ENCODE measurements at regions not wholly inside any gene's neighbourhood (a gene's known extent, or its start where the extent isn't known, plus 50 kb on each side); places are given as distances from the start of the nearest gene placed in this dataset.

DNA sequence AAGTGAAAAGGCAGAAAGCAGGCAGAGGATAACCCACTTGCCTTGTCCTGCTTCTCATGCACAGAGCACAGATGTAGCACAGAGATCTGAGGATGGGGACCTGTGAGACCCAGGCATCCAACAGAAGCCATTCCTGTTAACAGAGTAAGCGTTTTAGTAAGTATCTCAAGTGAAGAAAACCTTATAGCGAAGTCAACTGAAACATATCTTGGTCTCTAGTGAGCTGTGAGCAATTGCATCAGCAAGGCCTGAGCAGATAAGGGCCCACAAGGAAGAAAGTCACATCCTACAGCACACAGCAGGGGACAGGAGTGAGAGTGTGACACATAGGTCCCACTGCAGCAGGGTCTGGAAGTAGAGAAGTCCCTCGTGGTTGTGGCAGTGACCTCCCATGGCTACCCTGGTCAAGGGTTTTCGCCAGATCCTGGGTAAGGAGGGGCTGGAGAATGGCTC lies 248.7 kb upstream of the TNP1 start:
- Mint-ChIP-seq H3K27ac (no peak overlapping the region), H3K36me3 (no peaks in the 10 kb centered on the region), H3K9me3 (no peaks in the 10 kb centered on the region), H3K4me3 (no peak overlapping the region), H3K4me1 (no peaks in the 10 kb centered on the region), H3K27me3 (peaks cover 6% of the 10 kb centered on the region)

DNA sequence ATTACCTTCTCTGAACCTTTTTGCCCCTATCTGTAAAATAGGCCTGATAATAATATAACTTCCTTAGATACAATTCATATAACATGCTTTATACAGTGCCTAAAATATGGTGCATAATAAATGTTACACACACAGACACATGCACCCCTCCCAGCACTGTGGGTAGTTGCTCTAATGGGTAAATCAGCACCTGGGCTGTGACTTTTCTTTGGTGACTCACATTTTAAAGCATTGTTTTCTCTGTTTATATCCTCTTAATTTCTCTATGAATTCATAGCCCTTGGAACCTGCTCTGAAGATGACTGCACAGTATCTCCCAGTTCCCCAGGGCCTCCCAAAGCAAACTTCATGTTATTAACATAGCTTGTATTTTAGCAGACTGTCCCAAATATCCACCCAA lies 248.2 kb upstream of the TNP1 start:
- Mint-ChIP-seq H3K9me3 (no peaks in the 10 kb centered on the region), H3K36me3 (no peaks in the 10 kb centered on the region), H3K27ac (no peak overlapping the region), H3K4me3 (no peak overlapping the region), H3K27me3 (peaks cover 6% of the 10 kb centered on the region), H3K4me1 (no peaks in the 10 kb centered on the region)

DNA sequence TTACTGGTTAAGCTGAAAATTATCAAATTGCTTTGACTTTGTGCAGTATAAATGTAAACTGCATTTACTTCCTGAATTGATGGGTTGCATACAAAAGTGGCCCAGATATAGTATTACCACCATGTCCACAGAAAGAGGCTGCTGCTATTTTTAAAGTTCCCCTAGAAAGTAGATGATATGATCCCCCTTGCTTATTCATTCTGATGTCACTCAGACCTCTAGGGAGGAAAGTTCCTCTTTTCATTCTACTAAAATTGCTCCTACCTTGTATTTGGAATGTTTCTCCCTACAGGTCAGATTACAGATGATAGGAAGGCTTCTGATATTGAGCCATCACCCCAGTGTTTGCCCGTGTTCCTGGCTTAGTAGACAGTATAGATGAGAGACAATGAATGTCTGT lies 247.6 kb upstream of the TNP1 start:
- Mint-ChIP-seq H3K9me3 (no peaks in the 10 kb centered on the region), H3K27ac (no peak overlapping the region), H3K4me3 (no peak overlapping the region), H3K4me1 (no peaks in the 10 kb centered on the region), H3K27me3 (peaks cover 6% of the 10 kb centered on the region), H3K36me3 (no peaks in the 10 kb centered on the region)

DNA sequence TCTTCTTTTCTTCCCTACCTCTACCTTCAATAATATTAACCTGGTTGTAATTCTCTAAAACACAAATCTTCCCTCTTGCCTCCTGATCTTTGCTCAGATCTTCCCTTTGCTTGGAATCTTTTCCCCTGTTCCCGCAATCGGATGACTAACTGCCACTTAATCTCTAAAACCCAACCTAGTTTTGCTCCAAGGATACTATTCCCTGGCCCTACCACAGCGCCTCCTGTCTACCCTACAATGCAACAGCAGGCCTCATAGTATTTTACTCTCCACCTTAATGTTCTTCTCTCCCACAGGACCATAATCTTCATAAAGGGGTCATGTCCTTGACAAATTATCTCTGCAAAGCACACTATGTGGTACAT lies 246.8 kb upstream of the TNP1 start:
- H3K27ac Mint-ChIP-seq, result no peak overlapping the region
- peaks cover 6% of the 10 kb centered on the region for H3K27me3 Mint-ChIP-seq
- no peaks in the 10 kb centered on the region for H3K4me1 Mint-ChIP-seq
- no peak overlapping the region for H3K4me3 Mint-ChIP-seq
- no peaks in the 10 kb centered on the region for H3K9me3 Mint-ChIP-seq
- H3K36me3 Mint-ChIP-seq, result no peaks in the 10 kb centered on the region

DNA sequence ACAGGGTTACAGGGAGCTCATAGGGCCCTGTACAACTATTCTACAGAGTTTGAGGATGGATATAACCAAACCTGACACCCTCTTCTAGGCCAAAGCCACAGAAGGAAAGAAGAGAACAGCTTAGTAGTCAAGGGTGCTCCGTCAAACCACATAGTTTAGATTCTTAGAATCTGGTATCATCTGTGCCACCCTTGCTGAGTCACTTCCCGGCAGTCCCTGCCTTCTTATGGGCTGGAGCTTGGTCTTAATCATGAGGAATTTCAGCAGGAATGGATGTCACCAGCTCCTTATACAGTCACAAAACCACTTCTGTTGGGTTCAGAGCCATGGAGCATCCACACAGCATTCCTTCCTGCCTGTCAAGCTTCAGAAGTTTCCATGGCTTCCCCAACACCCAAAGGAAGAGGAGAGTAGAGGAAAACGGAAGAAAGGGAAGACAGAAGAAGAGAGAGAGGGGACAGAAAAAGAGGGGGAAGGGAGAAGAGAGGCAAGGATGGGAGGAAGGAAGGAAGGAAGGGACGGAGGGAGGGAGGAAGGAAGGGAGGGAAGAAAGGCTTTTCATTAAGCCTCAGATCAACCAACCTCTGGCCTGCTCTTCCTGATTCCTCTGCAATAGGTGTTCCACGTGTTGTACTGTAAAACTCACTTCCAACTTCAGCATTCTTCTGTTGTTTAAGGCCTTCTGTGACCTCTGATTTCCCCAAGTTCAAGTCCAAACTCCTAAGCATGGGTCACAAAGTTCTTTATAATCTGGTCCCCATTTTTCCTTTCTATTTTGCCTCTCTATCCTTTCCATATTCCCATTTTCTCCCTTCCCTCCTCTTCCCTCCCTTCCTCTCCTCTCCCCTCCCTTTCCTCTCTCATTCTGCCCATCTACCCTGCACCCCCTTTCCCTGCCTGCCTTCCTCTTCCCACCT lies 246.1 kb upstream of the TNP1 start:
- Mint-ChIP-seq H3K9me3 (no peaks in the 10 kb centered on the region), H3K36me3 (no peaks in the 10 kb centered on the region), H3K27ac (no peak overlapping the region), H3K4me3 (no peak overlapping the region), H3K27me3 (peaks cover 6% of the 10 kb centered on the region), H3K4me1 (no peaks in the 10 kb centered on the region)

DNA sequence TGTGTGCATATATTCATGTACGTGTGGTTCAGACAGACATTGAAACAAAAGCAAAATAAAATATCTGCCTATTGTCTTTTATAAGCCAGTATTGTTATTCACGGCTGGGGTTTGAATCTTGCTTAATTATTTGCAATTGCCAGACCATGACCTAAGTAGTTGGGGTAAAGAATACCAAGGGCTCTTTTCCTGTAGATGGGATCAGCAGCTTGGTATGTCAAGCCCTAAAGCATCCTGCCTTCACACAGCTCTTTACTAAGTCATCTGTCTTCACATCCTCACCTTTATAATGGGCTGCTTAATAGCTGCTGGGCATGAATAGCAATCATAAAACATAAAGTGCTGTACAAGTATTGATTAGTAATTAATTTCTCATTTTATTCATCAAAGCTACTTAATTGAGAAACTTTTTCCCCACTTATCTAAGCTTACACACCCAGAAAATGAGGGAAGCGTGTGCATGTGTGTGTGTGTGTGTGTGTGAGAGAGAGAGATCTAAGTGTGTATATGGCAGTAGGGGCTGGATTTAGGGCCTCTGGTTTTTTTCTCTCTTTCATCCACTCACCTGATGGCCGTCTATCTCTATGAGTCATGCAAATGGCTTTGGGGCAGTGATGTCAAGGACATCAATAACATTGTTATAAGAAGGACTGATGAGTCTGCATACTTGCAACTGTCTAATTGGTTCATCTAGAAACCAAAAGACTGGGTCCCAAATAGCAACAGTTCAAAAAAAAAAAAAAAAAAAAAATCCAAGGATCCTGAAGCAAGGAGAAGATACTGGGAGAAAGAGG lies 244.1 kb upstream of the TNP1 start:
- H3K36me3 Mint-ChIP-seq, result no peaks in the 10 kb centered on the region

DNA sequence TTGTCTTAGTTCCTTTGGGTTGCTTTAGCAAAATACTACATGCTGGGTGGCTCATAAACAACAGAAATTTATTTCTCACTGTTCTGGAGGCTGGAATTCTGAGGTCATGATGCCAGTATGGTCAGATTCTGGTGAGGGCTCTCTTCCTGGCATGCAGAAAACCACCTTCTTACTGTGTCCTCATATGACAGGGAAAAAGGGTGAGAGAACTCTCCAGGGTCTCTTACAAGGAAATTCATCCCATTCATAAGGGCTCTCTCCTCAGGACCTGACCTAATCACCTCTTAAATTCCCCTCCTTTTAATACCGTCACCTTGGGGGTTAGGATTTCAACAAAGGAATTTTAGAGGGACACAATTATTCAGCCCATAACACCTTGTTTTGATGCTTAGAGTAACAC lies 243.1 kb upstream of the TNP1 start:
- Mint-ChIP-seq H3K9me3 (no peaks in the 10 kb centered on the region), H3K27ac (no peak overlapping the region), H3K36me3 (no peaks in the 10 kb centered on the region), H3K27me3 (peaks cover 4% of the 10 kb centered on the region), H3K4me1 (no peaks in the 10 kb centered on the region), H3K4me3 (no peak overlapping the region)

More for the DNA sequence above, 244.1 kb upstream of the TNP1 start:
- Mint-ChIP-seq H3K27ac (no peak overlapping the region), H3K4me1 (no peaks in the 10 kb centered on the region), H3K4me3 (no peak overlapping the region), H3K27me3 (peaks cover 4% of the 10 kb centered on the region), H3K9me3 (no peaks in the 10 kb centered on the region)

DNA sequence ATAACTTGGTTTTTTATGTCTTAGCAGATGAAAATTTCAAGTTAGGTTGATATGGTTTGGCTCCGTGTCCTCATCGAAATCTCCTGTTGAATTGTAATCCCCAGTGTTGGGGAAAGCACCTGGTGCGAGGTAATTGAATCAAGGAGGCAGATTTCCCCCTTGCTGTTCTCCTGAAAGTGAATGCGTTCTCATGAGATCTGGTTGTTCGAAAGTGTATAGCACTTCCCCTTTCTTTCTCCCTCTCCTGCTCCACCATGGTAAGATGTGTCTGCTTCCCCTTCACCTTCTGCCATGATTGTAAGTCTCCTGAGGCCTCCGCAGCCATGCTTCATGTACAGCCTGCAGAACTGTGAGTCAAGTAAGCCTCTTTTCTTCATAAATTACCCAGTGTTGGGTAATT lies 242.1 kb upstream of the TNP1 start:
- no peaks in the 10 kb centered on the region for H3K9me3 Mint-ChIP-seq
- H3K4me1 Mint-ChIP-seq, result no peaks in the 10 kb centered on the region
- H3K36me3 Mint-ChIP-seq, result no peaks in the 10 kb centered on the region
- no peak overlapping the region for H3K4me3 Mint-ChIP-seq
- H3K27me3 Mint-ChIP-seq, result peaks cover 1% of the 10 kb centered on the region
- H3K27ac Mint-ChIP-seq, result no peak overlapping the region

DNA sequence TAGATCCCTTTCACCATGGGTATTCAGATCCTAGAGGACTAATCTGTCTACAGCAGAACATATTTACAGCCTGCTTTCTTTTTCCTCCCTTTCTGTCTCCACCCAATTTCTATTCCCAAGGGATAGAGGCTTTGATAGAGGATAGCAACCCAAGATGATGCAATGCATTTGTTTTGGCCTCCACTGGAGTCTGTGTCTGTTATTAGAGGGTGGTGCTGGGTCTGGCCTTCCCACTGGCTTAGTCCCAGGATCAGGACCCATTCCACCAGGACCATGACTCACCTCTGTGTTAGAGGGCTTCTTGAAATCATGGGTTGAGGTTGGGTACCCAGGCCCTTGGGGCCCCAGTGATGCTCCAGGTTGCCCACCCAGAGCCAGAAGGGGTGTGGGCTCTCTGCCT lies 239.7 kb upstream of the TNP1 start:
- no peaks in the 10 kb centered on the region for H3K9me3 Mint-ChIP-seq
- H3K36me3 Mint-ChIP-seq, result no peaks in the 10 kb centered on the region
- H3K4me3 Mint-ChIP-seq, result no peak overlapping the region
- H3K27ac Mint-ChIP-seq, result no peak overlapping the region
- peaks cover 3% of the 10 kb centered on the region for H3K27me3 Mint-ChIP-seq
- H3K4me1 Mint-ChIP-seq, result no peaks in the 10 kb centered on the region

DNA sequence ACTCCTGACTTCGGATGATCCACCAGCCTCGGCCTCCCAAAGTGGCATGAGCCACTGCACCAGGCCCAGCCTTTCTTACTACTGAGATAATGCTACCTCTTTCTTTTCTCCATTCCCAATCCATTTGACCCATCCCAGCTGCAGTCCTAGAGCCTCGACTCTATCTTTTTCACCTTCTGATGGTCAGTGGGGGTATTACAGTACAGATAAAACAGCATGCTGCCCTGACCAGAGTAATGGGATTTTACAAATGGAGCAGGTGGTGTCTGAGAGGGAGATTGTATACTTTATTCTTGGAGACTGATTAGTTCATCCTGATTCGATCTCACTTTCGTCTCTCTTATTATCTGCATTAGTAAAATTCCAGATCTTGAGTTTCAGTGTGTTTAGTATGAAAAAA lies 238.6 kb upstream of the TNP1 start:
- Mint-ChIP-seq H3K4me3 (no peak overlapping the region), H3K4me1 (no peaks in the 10 kb centered on the region), H3K36me3 (no peaks in the 10 kb centered on the region), H3K27ac (no peak overlapping the region), H3K9me3 (no peaks in the 10 kb centered on the region), H3K27me3 (peaks cover 1% of the 10 kb centered on the region)

DNA sequence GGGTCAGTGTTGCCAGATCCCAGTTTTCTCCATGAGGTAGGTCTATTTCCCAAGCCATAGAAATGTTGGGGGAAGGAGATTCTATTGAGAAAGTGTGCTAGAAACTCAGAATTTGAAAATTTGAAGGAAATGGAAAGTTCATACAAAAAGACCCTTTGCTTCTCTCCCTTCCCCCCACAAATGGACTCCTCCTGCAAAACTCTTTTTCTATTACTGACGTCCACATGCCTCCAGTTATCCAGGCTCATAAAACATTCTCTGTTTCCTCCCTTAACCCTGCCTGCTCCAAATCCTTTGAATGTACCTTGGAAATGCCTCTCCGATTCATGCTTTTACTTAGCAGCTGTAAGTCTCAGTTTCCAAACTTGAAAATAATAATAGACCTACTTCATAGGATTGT lies 237.5 kb upstream of the TNP1 start:
- Mint-ChIP-seq H3K4me3 (no peak overlapping the region), H3K4me1 (no peaks in the 10 kb centered on the region), H3K27ac (no peak overlapping the region), H3K36me3 (no peaks in the 10 kb centered on the region), H3K9me3 (no peaks in the 10 kb centered on the region), H3K27me3 (peaks cover 1% of the 10 kb centered on the region)

DNA sequence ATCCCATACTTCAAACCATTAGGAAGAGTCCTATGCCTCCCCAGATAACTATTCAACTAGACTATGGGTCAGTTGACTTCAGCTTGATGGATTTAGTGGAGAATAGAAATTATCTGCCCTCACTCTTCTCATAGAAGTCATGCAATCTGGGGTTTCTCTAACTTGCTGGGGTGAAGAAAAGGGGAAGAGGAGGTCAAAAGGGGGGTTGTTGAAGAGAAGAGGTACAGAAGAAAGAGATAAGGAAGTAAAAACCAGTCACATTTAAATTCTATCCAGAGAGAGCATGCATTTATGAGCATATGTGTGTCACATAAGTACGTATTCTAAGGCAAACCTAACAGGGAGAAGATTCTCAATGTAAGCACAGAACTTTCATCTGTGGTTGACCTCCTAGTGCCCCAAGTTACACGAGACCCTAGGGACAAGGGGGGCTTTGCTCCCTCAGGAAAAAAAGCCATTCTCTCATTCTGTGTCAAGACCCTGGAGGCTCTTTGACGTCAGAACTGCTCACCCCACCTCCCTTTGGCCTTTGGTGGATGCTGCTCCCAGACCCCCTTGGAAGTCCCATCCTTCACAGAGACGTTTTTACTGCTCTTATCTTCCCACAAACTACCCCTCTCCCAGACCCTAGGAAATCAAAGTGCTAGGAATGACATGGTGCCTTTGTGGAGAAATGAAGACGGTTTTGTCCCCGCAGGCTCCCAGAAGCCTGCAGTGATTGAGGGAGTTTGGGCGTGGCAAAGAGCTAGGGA lies 236.8 kb upstream of the TNP1 start:
- H3K27me3 Mint-ChIP-seq, result peaks cover 1% of the 10 kb centered on the region
- no peak overlapping the region for H3K4me3 Mint-ChIP-seq
- no peak overlapping the region for H3K27ac Mint-ChIP-seq
- no peaks in the 10 kb centered on the region for H3K4me1 Mint-ChIP-seq
- H3K36me3 Mint-ChIP-seq, result no peaks in the 10 kb centered on the region
- no peaks in the 10 kb centered on the region for H3K9me3 Mint-ChIP-seq

DNA sequence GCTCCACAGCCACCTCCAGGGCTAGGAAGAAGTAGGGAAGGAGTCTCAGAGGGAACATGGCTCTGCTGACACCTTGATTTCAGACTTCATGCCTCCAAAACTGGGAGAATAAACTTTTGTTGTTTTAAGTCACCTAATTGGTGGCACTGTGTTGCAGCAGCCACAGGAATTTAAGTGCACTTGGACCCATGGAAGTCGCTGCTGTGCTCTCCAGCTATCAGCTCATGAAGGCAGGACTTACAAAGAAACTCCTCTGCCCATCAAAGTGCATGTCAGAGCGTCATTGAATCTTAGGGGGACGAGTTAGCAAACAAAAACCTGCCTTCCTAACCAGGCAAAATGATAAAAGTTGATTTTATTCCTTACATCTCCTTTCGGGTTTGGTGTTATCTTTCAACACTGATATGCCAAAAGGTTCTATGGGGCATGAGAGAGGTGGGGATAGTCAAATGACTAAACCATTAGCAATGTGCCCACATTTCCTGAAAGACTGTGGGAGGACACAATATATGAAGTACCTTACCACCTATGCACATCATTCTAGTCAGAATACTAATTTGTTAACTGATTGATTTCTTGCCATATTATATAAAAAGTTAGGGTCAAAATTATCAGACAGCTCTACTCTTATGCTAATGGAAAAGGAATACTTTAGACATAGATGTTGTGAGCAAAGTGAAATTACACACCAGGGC lies 235.8 kb upstream of the TNP1 start:
- H3K4me3 Mint-ChIP-seq, result no peak overlapping the region
- H3K9me3 Mint-ChIP-seq, result no peaks in the 10 kb centered on the region
- peaks cover 1% of the 10 kb centered on the region for H3K27me3 Mint-ChIP-seq
- no peaks in the 10 kb centered on the region for H3K36me3 Mint-ChIP-seq
- no peaks in the 10 kb centered on the region for H3K4me1 Mint-ChIP-seq
- no peak overlapping the region for H3K27ac Mint-ChIP-seq

DNA sequence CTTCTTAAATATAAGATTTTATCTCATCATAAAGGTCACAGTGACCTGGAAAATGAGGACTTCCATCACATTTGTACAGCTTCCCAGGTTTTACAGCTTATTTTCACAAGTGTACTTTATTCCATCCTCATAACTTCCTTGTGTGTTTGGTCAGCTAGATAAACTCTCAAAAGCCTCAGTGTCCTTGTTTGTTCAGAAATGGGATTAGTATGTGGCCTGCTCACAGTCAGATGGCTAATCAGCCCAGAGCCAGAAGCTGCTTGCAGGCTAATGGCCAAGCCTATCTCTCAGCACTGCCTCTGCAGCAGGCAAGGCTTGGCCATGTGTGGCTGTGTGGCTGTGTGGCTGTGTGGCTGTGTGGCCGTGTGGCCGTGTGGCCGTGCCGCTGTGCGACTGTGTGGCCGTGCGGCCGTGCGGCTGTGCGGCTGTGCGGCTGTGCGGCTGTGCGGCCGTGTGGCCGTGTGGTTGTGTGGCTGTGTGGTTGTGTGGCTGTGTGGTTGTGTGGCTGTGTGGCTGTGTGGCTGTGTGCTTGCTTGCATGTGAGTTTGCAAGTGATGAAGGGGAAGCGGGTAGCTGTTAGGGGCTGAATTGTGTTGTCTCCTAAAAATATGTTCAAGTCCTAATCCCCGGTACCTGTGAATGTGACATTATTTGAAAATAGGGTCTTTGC lies 233.0 kb upstream of the TNP1 start:
- Mint-ChIP-seq H3K4me1 (peaks cover 11% of the 10 kb centered on the region), H3K27me3 (peaks cover 1% of the 10 kb centered on the region), H3K27ac (no peak overlapping the region), H3K36me3 (no peaks in the 10 kb centered on the region), H3K9me3 (no peaks in the 10 kb centered on the region), H3K4me3 (no peak overlapping the region)

DNA sequence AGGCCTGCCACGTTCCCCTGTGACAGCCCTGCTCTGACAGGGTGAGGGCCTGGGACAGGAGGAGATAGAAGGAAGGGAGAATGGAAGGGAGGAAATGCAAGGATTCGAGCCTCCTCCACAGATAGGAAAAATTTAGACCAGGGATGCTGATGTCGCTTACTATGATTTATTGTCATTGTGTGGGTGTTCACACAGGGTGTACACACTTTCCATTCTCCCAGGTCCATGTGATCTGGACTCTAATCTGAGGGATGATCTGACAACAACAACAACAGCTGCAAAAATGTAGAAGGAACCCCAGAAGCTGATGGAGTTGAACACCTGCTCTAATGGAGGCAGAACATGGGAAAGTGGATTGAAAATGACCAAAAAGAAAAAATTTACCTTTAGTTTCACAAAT lies 231.7 kb upstream of the TNP1 start:
- Mint-ChIP-seq H3K4me1 (peaks cover 11% of the 10 kb centered on the region), H3K4me3 (no peak overlapping the region), H3K9me3 (no peaks in the 10 kb centered on the region), H3K27me3 (peaks cover 4% of the 10 kb centered on the region), H3K36me3 (no peaks in the 10 kb centered on the region), H3K27ac (no peak overlapping the region)

Measured in activated naive CD4-positive, alpha-beta T cell treated with anti-CD3 and anti-CD28 coated beads, Interleukin-2, amount 50 U/mL, for 24 hours (primary cell).